Head of caudate nucleus (tissue), 42 donors: ENCODE measurements at regions not wholly inside any gene's neighbourhood (a gene's known extent, or its start where the extent isn't known, plus 50 kb on each side); places are given as distances from the start of the nearest gene placed in this dataset.
A peak's percentile ranks its signal among the peaks of the same experiment; 100 is the strongest.
"Not testable (repeated sequence)": the region's sequence is repeated elsewhere in the genome, so short reads cannot be mapped to it uniquely, and the experiment has no call there.

ENCODE experiments used
- DNase-seq, 42 donors: peaks; one replicate each; pipeline versions ENCODE4 v3.0.0 to v3.0.0-alpha.2; 2020 to 2021; ENCODE audit warnings: mixed read lengths in 7 of 42
- intact Hi-C: fragments of 100-400 bp; cut with DNase I; formaldehyde crosslinking; loops from one replicate; pipeline ENCODE4 v1.15.0; 2022

- no peak for DNase-seq
Measured at GRCh38 chr2:163155925-163156324, 317.4 kb upstream of the KCNH7 start.

GRCh38 chr2:163155279-163155883, 316.8 kb upstream of the KCNH7 start:
- peak in 3 of 42 donors; percentile 7 to 29 (median 10) for DNase-seq

More at GRCh38 chr2:163155925-163156324, 317.4 kb upstream of the KCNH7 start:
- intact Hi-C loops: no loop called here

GRCh38 chr2:163142618-163143017, 304.1 kb upstream of the KCNH7 start:
- intact Hi-C loops: no loop called here
- no peak for DNase-seq

More at GRCh38 chr2:163155279-163155883, 316.8 kb upstream of the KCNH7 start:
- intact Hi-C loops: no loop called here

- no peak for DNase-seq
- intact Hi-C loops: no loop called here
Measured at GRCh38 chr2:163138947-163139346, 300.4 kb upstream of the KCNH7 start.

GRCh38 chr2:163135256-163135655, 296.7 kb upstream of the KCNH7 start:
- intact Hi-C loops: no loop called here

GRCh38 chr2:163133602-163134001, 295.0 kb upstream of the KCNH7 start:
- intact Hi-C loops: no loop called here
- no peak for DNase-seq

More at GRCh38 chr2:163135256-163135655, 296.7 kb upstream of the KCNH7 start:
- DNase-seq: peak in 1 of 42 donors; percentile 3

GRCh38 chr2:163132850-163133249, 294.3 kb upstream of the KCNH7 start:
- intact Hi-C loops: no loop called here
- no peak for DNase-seq

GRCh38 chr2:163132207-163132606, 293.6 kb upstream of the KCNH7 start:
- DNase-seq, intact Hi-C loops: not testable (repeated sequence)

GRCh38 chr2:163123526-163123925, 285.0 kb upstream of the KCNH7 start:
- DNase-seq: no peak
- intact Hi-C loops: loop anchor here (10.0 kb wide), 1 partner anchor 219 kb away; no protein-coding TSS in a partner anchor

GRCh38 chr2:163122257-163122656, 283.7 kb upstream of the KCNH7 start:
- no peak for DNase-seq
- intact Hi-C loops: loop anchor here (10.0 kb wide), 1 partner anchor 217 kb away; no protein-coding TSS in a partner anchor

- intact Hi-C loops: loop anchor here (10.0 kb wide), 1 partner anchor 217 kb away; no protein-coding TSS in a partner anchor
- DNase-seq: no peak
Measured at GRCh38 chr2:163121483-163121882, 282.9 kb upstream of the KCNH7 start.

GRCh38 chr2:163119966-163120365, 281.4 kb upstream of the KCNH7 start:
- DNase-seq: no peak
- intact Hi-C loops: loop anchor here (10.0 kb wide), 1 partner anchor 215 kb away; no protein-coding TSS in a partner anchor

- no peak for DNase-seq
- intact Hi-C loops: no loop called here
Measured at GRCh38 chr2:163086940-163087339, 248.4 kb upstream of the KCNH7 start.

- DNase-seq, intact Hi-C loops: not testable (repeated sequence)
Measured at GRCh38 chr2:163085366-163086024, 246.9 kb upstream of the KCNH7 start.

GRCh38 chr2:163081754-163082153, 243.2 kb upstream of the KCNH7 start:
- DNase-seq: no peak
- intact Hi-C loops: no loop called here

GRCh38 chr2:163077241-163077640, 238.7 kb upstream of the KCNH7 start:
- no peak for DNase-seq
- intact Hi-C loops: no loop called here

- intact Hi-C loops: no loop called here
- no peak for DNase-seq
Measured at GRCh38 chr2:163066085-163066484, 227.5 kb upstream of the KCNH7 start.

- no peak for DNase-seq
- intact Hi-C loops: no loop called here
Measured at GRCh38 chr2:163062524-163062923, 224.0 kb upstream of the KCNH7 start.

- intact Hi-C loops: no loop called here
- DNase-seq: no peak
Measured at GRCh38 chr2:163046615-163047014, 208.0 kb upstream of the KCNH7 start.

GRCh38 chr2:163045830-163046229, 207.3 kb upstream of the KCNH7 start:
- no peak for DNase-seq
- intact Hi-C loops: no loop called here

GRCh38 chr2:163044114-163044513, 205.5 kb upstream of the KCNH7 start:
- intact Hi-C loops: no loop called here
- no peak for DNase-seq
